CMK (cell line): ENCODE measurements at regions not wholly inside any gene's neighbourhood (a gene's known extent, or its start where the extent isn't known, plus 50 kb on each side); places are given as distances from the start of the nearest gene placed in this dataset.

Experiments used
- DNase-seq: peaks from one replicate; pipeline ENCODE4 v3.0.0-alpha.2; 2010; ENCODE audit warnings: low read depth

DNA sequence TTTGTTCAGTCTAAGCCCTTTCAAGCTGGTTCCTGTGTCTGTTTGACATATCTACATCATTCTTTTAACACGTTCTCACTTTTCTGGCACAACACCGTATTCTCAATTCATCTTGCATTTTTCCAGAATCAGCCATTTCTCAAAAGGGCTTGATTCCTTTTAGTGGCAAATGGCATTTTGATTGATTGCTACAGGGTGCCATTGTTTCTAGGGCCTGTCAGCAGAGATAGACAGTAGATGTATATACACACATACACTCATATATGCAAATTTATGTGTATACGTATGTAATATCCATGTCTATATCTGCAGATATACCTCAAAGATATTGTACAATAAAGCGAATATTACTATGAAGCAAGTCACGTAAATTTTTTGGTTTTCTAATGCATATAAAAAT is 367.9 kb upstream of the TNP1 start:
- DNase-seq: no peak

- no peak for DNase-seq
Measured at GRCh38 chr2:217225596-217225995, 365.7 kb upstream of the TNP1 start.

DNA sequence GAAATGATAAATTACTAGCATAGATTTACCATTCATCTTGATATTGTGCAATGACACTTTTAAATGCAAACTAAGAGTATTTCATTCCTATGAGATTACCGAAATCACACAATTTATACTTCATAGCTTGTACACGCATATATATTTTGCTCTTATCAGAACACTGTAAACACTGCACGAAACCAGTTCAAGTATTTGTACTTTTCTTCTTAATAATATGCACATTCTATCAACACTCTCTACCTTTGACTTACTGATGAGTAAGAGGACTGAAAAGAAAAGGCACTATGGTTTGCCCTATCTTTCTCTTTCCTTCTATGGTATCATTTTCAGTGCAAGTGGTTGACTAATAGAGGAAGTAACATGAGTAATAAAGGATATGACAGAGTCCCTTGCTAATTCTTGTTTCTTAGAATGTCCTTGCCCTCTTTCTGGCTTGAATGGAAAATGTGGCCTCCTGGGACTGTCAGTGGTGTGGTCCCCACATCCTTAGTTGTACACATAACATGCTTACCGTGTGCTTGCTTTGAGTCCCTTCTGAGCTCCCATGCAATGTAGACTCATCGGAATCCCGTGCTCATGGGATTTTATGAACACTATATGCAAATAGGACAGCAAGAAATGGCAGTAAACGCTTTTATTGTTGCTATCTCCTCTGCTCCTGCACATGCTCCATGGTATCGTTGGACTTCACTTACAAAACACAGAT is 363.5 kb upstream of the TNP1 start:
- peak; percentile 37 for DNase-seq

DNA sequence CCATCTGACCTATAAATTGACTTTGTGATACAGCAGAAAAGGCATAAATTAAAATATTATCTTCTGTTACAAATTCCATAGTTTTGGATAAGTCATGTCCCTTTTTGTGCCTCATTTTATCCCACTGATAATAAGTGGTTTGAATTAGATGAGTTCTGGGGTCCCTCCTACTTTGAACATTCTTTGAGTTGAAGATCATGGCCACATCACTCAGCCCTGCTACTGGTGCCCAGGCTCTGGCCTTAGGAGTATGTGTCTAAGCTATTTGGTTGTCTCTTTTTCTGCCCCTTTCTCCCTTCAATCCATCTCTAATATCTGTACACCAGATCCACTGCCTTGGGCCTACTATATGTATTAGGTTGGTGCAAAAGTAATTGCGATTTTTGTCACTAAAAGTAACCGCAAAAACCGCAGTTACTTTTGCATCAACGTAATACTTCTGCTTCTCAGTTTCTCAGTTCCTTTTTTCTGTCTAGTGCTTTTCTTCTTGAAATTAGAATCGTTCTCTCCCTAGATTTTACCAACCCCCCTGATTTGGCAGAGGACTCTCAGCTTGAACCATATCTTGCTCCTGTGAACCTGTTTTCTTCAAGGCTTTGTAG is 362.5 kb upstream of the TNP1 start:
- DNase-seq: peak; percentile 79

DNA sequence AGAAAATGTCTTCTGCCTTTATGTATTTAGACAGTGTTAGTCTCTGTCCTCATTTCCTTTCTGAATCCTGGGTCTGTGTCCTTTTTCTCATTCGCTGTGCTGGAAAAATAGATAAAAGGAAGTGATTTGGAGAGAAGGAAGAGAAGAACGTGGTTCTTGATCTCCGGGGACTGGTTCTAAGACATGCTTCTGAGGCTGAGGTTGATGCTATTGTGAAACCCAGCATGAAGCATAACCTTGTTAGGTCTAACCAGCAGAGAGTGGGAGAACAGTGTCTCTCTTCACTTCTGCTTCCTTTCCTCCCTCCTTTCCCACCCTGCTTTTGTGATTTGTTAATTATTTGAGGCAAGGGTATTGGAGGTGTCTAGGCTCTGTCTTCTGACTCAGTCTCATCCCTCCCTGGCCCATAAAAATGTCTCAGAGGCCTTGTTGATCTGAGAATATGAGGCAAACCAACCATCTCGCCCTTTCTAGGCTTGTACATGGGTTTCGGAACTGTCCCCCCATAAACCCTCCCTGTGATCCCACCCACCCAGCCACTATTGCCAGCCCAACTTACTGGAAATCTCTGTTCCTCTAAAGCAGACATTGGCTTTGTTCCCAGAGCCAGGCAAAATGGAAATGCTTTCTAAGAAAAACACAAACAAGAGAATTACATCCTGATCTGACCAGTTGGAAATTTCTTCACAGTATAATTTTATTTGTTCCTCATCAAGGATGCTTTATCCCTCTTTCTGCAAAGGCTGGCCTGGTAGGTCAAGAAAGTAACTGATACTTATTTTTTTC is 360.6 kb upstream of the TNP1 start:
- DNase-seq: no peak

DNA sequence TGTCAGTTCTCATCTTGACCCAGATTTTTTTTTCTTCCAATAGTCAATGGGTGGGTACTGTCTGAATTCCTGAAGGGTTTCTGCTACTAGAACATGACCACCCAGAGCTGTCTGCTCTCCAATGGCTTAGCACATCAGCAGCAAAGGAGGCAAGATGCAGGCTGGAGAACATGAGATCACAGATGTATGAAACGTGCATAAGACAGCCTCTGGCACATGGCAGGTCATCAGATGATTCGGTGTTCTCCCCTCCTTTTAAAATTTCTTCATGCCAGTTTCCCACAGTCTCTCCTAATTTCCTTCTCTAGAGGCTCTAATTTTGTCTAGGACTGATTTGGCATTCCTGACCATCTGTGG is 359.3 kb upstream of the TNP1 start:
- DNase-seq: peak; percentile 45

DNA sequence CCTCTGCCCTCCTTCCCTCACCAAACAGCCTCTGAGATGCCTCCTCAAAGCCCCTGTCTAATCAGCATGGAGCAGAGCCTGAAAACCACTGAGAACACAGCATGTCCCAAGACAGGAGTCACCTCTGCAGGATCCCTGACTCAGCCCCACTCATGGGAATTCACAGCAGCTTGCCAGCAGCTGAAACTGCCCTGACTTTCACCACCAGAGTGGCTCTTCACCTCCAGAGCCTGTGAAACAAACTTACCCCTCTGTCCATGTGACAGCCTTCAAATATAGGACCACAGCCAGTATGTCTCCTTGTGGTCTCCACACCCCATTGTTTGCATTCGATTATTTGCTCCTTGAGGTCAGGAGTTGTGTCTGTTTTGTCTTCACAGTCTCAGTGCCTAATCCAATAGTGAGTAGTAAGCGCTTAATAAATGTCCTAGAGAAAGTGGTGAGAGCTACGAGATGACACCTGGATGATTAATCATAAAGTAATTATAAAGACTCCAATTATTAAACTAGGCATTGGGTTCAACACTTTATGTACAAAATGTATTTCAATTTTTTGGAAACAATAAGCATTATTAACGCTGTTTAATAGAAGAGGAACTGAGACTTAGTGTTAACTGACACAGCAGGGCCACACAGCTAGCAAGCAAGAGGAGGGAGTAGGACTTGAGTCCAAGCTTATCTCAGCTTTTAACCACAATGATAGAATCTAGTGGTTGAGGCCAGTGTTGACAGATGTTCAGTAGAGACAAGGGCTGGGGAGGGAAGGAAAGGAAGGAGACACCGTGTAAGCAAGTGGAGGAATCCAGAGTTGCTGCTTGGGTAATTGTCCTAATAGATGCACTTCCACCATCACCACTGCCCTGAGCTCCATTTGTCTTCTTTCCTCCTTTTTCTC is 358.7 kb upstream of the TNP1 start:
- DNase-seq: peak; percentile 92

- no peak for DNase-seq
Measured at GRCh38 chr2:217216982-217217381, 357.1 kb upstream of the TNP1 start.

- DNase-seq: no peak
Measured at GRCh38 chr2:217216316-217216715, 356.5 kb upstream of the TNP1 start.

DNA sequence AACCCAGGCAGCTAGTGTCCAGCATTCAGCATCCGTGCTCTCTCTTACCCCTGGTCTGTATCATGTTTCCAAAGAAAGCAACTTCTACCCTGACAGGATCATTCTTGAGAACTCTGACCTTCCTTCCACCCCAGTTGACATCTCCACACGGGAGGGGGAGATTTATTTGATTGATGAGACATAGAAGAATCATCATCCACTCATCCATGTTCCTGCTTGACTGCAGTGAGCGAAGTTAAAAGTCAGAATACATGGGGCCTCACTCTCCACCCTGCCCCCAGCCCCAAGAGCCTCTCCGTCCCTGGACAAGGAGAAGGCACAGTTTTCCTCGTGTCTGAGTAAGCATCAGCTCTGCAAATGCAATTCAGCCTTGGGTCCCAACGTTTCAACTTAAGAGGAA is 356.0 kb upstream of the TNP1 start:
- DNase-seq: no peak

DNA sequence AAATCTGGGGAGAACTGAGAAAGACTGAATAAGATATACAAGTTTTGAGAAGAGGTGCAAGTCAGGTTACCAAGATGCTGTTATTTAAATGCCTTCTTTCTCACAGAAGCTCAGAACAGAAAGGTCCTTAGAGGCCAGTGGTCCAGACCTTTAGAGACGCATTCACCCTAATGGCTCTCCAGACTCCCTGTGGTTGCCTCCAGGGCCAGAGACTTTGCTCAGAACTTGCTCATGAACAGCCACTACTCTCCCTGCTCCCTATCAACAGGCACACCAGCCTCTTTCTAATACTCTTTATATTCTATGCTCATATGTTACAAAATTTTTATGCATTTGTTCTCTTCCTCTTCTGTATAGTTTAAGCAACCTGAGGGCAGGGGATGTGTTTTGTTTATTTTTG is 349.0 kb upstream of the TNP1 start:
- no peak for DNase-seq

GRCh38 chr2:217207699-217208010 is 347.8 kb upstream of the TNP1 start:
- no peak for DNase-seq

- no peak for DNase-seq
Measured at GRCh38 chr2:217206907-217207698, 347.2 kb upstream of the TNP1 start.

GRCh38 chr2:217206016-217206725 is 346.3 kb upstream of the TNP1 start:
- DNase-seq: no peak

- DNase-seq: no peak
Measured at GRCh38 chr2:217204358-217204757, 344.5 kb upstream of the TNP1 start.

- no peak for DNase-seq
Measured at GRCh38 chr2:217203086-217203485, 343.2 kb upstream of the TNP1 start.

DNA sequence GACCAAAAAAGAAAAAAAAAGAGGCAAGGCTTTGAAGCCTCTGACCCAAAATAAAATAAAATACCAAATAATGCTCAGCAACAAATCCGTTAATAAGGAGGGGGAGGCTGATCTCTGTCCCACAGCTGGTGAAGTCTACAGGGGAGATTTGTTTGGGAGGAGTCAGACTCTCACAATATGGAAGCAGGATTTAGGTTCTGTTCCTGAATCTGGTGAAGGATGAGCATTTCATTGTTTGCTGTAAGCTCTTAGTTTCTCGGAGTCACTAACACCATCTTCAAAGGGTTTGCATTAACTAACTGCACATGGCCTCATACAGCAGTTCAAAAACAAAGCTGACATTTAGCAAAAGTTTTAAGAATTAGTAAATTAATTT is 339.4 kb upstream of the TNP1 start:
- no peak for DNase-seq

DNA sequence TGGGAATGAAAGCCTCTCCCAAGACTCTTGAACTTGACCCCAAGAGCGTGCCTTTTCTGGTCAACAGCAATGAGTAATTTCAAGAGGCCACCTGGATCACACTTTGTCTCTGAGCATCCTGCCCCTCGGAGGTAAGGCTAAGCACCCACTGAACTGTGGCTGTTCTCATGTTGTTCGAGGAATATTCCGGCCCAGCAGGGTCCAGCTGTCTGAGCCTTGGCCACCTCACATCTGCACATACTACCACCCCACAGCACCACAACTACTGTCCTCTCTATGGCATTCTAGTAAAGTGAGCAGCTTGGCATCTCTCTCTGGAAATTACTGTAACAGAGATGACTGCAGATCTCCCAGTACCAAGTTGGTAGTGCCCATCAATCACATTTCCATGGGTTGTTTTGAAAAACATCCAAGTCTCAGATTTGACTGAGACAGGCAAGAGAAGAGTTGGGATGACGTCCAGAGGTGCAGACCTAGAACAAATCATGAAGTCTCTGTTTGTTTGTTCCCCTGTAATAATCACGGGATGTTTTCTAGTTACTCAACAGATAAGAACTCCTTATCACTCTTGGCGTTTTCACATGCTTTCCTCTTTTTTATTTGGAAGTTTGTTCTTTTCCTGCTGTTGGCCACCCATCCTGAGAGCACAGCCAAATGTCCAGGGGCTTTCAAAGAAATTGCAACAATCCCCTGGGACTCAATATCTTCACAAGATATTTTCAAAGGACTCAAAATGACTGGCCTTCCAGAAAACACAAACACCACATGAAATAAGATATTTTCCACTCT is 336.0 kb upstream of the TNP1 start:
- DNase-seq: no peak

GRCh38 chr2:217195016-217195415 is 335.2 kb upstream of the TNP1 start:
- no peak for DNase-seq
